Glomerular endothelial cell (primary cell): ENCODE measurements at regions not wholly inside any gene's neighbourhood (a gene's known extent, or its start where the extent isn't known, plus 50 kb on each side); places are given as distances from the start of the nearest gene placed in this dataset.

Experiments
- DNase-seq: peaks from one replicate; pipeline ENCODE4 v3.0.0-alpha.2; 2011; ENCODE audit warnings: low read depth, low spot score; ENCODE audit errors: extremely low read depth

- DNase-seq: no peak
Observed at GRCh38 chr4:31051151-31051550, 331.0 kb downstream of the PCDH7 start.

GRCh38 chr4:31051565-31051964, 331.4 kb downstream of the PCDH7 start:
- no peak for DNase-seq

- no peak for DNase-seq
Observed at GRCh38 chr4:31052519-31052918, 332.4 kb downstream of the PCDH7 start.

GRCh38 chr4:31053451-31053850, 333.3 kb downstream of the PCDH7 start:
- no peak for DNase-seq

GRCh38 chr4:31054295-31054694, 334.1 kb downstream of the PCDH7 start:
- no peak for DNase-seq

- no peak for DNase-seq
Observed at GRCh38 chr4:31058656-31059055, 338.5 kb downstream of the PCDH7 start.

- no peak for DNase-seq
Observed at GRCh38 chr4:31059753-31060522, 339.8 kb downstream of the PCDH7 start.

- no peak for DNase-seq
Observed at GRCh38 chr4:31065086-31065485, 344.9 kb downstream of the PCDH7 start.

- DNase-seq: no peak
Observed at GRCh38 chr4:31068257-31069075, 348.3 kb downstream of the PCDH7 start.

- DNase-seq: no peak
Observed at GRCh38 chr4:31069151-31069550, 349.0 kb downstream of the PCDH7 start.

- DNase-seq: no peak
Observed at GRCh38 chr4:31071508-31072486, 351.6 kb downstream of the PCDH7 start.

- DNase-seq: no peak
Observed at GRCh38 chr4:31075969-31076368, 355.8 kb downstream of the PCDH7 start.

- no peak for DNase-seq
Observed at GRCh38 chr4:31078661-31079060, 358.5 kb downstream of the PCDH7 start.

- DNase-seq: no peak
Observed at GRCh38 chr4:31080887-31081286, 360.7 kb downstream of the PCDH7 start.

- DNase-seq: no peak
Observed at GRCh38 chr4:31081366-31081765, 361.2 kb downstream of the PCDH7 start.

GRCh38 chr4:31083456-31083855, 363.3 kb downstream of the PCDH7 start:
- DNase-seq: no peak

- DNase-seq: no peak
Observed at GRCh38 chr4:31084806-31085416, 364.7 kb downstream of the PCDH7 start.

GRCh38 chr4:31085689-31086088, 365.5 kb downstream of the PCDH7 start:
- no peak for DNase-seq

GRCh38 chr4:31086756-31087330, 366.7 kb downstream of the PCDH7 start:
- DNase-seq: no peak

GRCh38 chr4:31088600-31089230, 368.5 kb downstream of the PCDH7 start:
- peak; percentile 81 for DNase-seq
